Mesendoderm (in vitro differentiated cells): ENCODE measurements at regions not wholly inside any gene's neighbourhood (a gene's known extent, or its start where the extent isn't known, plus 50 kb on each side); places are given as distances from the start of the nearest gene placed in this dataset.
"Not testable (repeated sequence)": the region's sequence is repeated elsewhere in the genome, so short reads cannot be mapped to it uniquely, and the experiment has no call there.

Experiments used
- DNase-seq: peaks from one replicate; pipeline ENCODE4 v3.0.0; 2013
- H2AK5ac ChIP-seq: 2 replicates; pipeline ENCODE4 v1.6.1; 2013; ENCODE audit warnings: low read length, inconsistent platforms
- H2BK120ac ChIP-seq: 2 replicates; pipeline ENCODE4 v1.6.1; 2013; ENCODE audit warnings: low read depth, mild to moderate bottlenecking, low read length, moderate library complexity, mixed read lengths
- H2BK15ac ChIP-seq: replicated peaks from 2 replicates; pipeline ENCODE4 v1.6.1; 2013; ENCODE audit warnings: low read depth, mild to moderate bottlenecking, moderate library complexity
- H2BK5ac ChIP-seq: 2 replicates; pipeline ENCODE4 v1.6.1; 2013; ENCODE audit warnings: low read length, inconsistent platforms
- H3K18ac ChIP-seq: 2 replicates; pipeline ENCODE4 v1.6.1; 2013; ENCODE audit warnings: mild to moderate bottlenecking, low read length, mixed read lengths
- H3K23ac ChIP-seq: one replicate; pipeline ENCODE4 v1.6.1; 2013; ENCODE audit warnings: low read length
- H3K27ac ChIP-seq: 2 replicates; pipeline ENCODE4 v1.5.1; 2013; ENCODE audit warnings: low read depth, mild to moderate bottlenecking, inconsistent platforms, low read length, moderate library complexity
- H3K27me3 ChIP-seq: 2 replicates; pipeline ENCODE4 v1.6.1; 2013; ENCODE audit warnings: low read length, control low read depth, mild to moderate bottlenecking, inconsistent platforms; ENCODE audit not compliant: insufficient read depth, poor library complexity
- H3K36me3 ChIP-seq: 2 replicates; pipeline ENCODE4 v1.6.1; 2013; ENCODE audit warnings: low read length, inconsistent platforms; ENCODE audit not compliant: control insufficient read depth, insufficient read depth
- H3K4ac ChIP-seq: one replicate; pipeline ENCODE4 v1.6.1; 2013; ENCODE audit warnings: low read depth, mild to moderate bottlenecking, low read length, moderate library complexity
- H3K4me1 ChIP-seq: 2 replicates; pipeline ENCODE4 v1.6.1; 2013; ENCODE audit warnings: low read depth, low read length, inconsistent platforms; ENCODE audit not compliant: control insufficient read depth
- H3K4me2 ChIP-seq: 2 replicates; pipeline ENCODE4 v1.6.1; 2013; ENCODE audit warnings: low read length
- H3K4me3 ChIP-seq: 2 replicates; pipeline ENCODE4 v1.5.1; 2013; ENCODE audit warnings: mild to moderate bottlenecking, low read length
- H3K56ac ChIP-seq: one replicate; pipeline ENCODE4 v1.6.1; 2013; ENCODE audit warnings: low read length
- H3K79me1 ChIP-seq: 2 replicates; pipeline ENCODE4 v1.6.1; 2013; ENCODE audit warnings: low read length, inconsistent platforms
- H3K79me2 ChIP-seq: 2 replicates; pipeline ENCODE4 v1.6.1; 2013; ENCODE audit warnings: mild to moderate bottlenecking, low read length; ENCODE audit not compliant: control insufficient read depth, insufficient read depth
- H3K9ac ChIP-seq: 2 replicates; pipeline ENCODE4 v1.6.1; 2013; ENCODE audit warnings: low read length, inconsistent platforms
- H4K5ac ChIP-seq: one replicate; pipeline ENCODE4 v1.6.1; 2013; ENCODE audit warnings: low read length
- H4K8ac ChIP-seq: one replicate; pipeline ENCODE4 v1.6.1; 2013; ENCODE audit warnings: low read depth, mild to moderate bottlenecking, control low read depth, low read length, moderate library complexity
- WGBS: extraction: QIAGEN DNeasy Blood & Tissue Kit; methylation state at CpG from one replicate; pipeline ENCODE4 v1.1.7; 2013; ENCODE audit warnings: low lambda C conversion rate, missing lambda C conversion rate; ENCODE audit not compliant: insufficient coverage; ENCODE audit errors: extremely low coverage; 5-methylcytosine and 5-hydroxymethylcytosine counted together

GRCh38 chr11:23457641-23458040 is 597.4 kb upstream of the CCDC179 start:
- Histone ChIP-seq H3K4ac (no peak overlapping the region), H4K8ac (no peak overlapping the region), H3K4me3 (no peak overlapping the region), H2BK5ac (no peak overlapping the region), H3K36me3 (no peaks in the 10 kb centered on the region), H3K18ac (no peak overlapping the region), H2BK120ac (no peak overlapping the region), H3K79me2 (no peaks in the 10 kb centered on the region), H3K27ac (no peak overlapping the region), H3K79me1 (no peaks in the 10 kb centered on the region), H3K56ac (no peak overlapping the region), H4K5ac (no peak overlapping the region), H2BK15ac (no peak overlapping the region), H3K23ac (no peak overlapping the region), H3K4me2 (no peak overlapping the region), H3K4me1 (no peaks in the 10 kb centered on the region), H3K27me3 (no peaks in the 10 kb centered on the region), H2AK5ac (no peak overlapping the region), H3K9ac (no peak overlapping the region)
- WGBS: no CpG with 5 or more reads among the region's 2 CpGs
- DNase-seq: no peak

DNA sequence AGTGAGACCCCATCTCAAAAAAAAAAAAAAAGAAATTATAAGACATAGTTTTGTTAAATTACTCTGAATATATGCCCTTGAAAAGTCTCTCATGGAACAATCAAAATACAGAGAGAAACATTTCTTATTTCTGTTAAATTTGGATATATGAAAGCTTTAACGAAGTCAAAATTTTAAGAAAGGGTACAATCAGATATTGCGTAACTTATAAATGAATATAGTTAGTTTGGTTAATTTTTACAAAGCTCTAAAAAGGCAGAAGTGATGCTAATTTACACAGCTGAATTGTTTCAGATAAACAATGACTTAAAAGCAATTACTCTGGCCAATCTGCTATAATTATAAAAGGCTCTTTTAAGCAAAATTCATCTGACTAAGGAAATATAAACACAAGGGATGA is 611.6 kb upstream of the CCDC179 start:
- no peak overlapping the region for H3K27ac ChIP-seq
- no peak overlapping the region for H3K4me2 ChIP-seq
- H3K4ac ChIP-seq: no peak overlapping the region
- H4K5ac ChIP-seq: no peak overlapping the region
- H3K27me3 ChIP-seq: no peaks in the 10 kb centered on the region
- H4K8ac ChIP-seq: no peak overlapping the region
- H3K4me1 ChIP-seq: no peaks in the 10 kb centered on the region
- 100% methylated on average over 2 of the region's 2 CpGs for WGBS
- no peaks in the 10 kb centered on the region for H3K79me2 ChIP-seq
- no peak for DNase-seq
- no peak overlapping the region for H2AK5ac ChIP-seq
- H3K4me3 ChIP-seq: no peak overlapping the region
- H3K56ac ChIP-seq: no peak overlapping the region
- no peak overlapping the region for H3K23ac ChIP-seq
- H2BK5ac ChIP-seq: no peak overlapping the region
- no peak overlapping the region for H2BK15ac ChIP-seq
- no peak overlapping the region for H3K9ac ChIP-seq
- H2BK120ac ChIP-seq: no peak overlapping the region
- no peaks in the 10 kb centered on the region for H3K36me3 ChIP-seq
- no peaks in the 10 kb centered on the region for H3K79me1 ChIP-seq
- H3K18ac ChIP-seq: no peak overlapping the region

DNA sequence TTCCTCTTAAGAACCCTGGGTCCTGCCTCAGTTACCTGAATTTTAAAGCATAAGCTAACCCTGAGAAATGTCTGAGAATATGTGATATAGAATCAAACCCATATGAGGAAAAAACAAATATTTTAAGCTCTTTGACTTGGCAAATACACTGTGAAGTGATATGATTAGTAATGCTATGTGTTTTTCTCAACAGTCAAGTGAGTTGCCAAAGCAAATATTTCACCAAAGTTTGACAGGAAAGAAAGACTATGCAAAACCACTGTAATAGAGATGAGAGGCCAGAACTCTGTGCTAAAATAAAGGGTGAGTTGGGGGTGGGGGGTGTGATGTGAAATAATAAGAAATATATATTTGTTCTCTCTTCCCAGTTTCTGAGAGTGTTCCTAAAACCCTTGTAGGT is 613.5 kb upstream of the CCDC179 start:
- Histone ChIP-seq H3K36me3 (no peaks in the 10 kb centered on the region), H3K4ac (no peak overlapping the region), H3K79me1 (no peaks in the 10 kb centered on the region), H3K27ac (no peak overlapping the region), H2BK5ac (no peak overlapping the region), H4K8ac (no peak overlapping the region), H3K9ac (no peak overlapping the region), H3K56ac (no peak overlapping the region), H3K4me2 (no peak overlapping the region), H2BK15ac (no peak overlapping the region), H3K18ac (no peak overlapping the region), H3K4me1 (no peaks in the 10 kb centered on the region), H3K23ac (no peak overlapping the region), H4K5ac (no peak overlapping the region), H2AK5ac (no peak overlapping the region), H3K79me2 (no peaks in the 10 kb centered on the region), H2BK120ac (no peak overlapping the region), H3K4me3 (no peak overlapping the region), H3K27me3 (no peaks in the 10 kb centered on the region)
- no peak for DNase-seq

DNA sequence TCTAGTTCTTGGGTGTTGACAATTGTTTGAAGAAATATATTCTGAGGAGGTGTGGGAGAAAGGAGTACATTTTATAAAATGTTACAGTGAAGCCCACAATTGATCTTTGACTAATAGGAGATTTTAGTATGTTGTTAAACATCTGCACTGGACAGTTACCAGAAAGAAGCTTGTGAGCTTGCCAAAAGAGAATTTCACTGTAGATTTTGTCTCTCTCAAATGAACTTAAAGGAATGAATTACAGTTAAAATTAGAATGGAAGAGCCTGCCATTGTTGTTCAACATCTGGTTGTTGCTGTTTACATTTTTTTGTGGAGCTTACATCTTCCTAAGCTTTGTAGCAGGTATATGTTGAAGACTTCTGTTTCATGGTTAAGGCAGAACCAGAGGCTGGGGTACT is 620.5 kb upstream of the CCDC179 start:
- Histone ChIP-seq H4K5ac (no peak overlapping the region), H3K36me3 (no peaks in the 10 kb centered on the region), H3K27me3 (no peaks in the 10 kb centered on the region), H2BK120ac (no peak overlapping the region), H3K4me1 (no peaks in the 10 kb centered on the region), H3K27ac (no peak overlapping the region), H3K4me2 (no peak overlapping the region), H2BK15ac (no peak overlapping the region), H3K79me2 (no peaks in the 10 kb centered on the region), H3K18ac (no peak overlapping the region), H3K4me3 (no peak overlapping the region), H2BK5ac (no peak overlapping the region), H4K8ac (no peak overlapping the region), H3K23ac (no peak overlapping the region), H3K9ac (no peak overlapping the region), H3K4ac (no peak overlapping the region), H3K79me1 (no peaks in the 10 kb centered on the region), H3K56ac (no peak overlapping the region), H2AK5ac (no peak overlapping the region)
- DNase-seq: no peak

DNA sequence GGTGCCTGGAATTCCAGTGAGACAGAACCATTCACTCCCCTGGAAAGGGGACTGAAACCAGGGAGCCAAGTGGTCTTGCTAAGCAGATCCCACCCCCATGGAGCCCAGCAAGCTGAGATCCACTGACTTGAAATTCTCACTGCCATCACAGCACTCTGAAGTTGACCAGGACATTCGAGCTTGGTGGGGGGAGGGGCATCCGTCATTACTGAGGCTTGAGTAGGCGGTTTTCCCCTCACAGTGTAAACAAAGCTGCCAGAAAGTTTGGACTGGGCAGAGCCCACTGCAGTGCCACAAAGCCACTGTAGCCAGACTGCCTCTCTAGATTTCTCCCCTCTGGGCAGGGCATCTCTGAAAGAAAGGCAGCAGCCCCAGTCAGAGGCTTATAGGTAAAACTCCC is 623.9 kb upstream of the CCDC179 start:
- H3K9ac ChIP-seq, H2BK5ac ChIP-seq, H2AK5ac ChIP-seq, H3K56ac ChIP-seq, H3K4ac ChIP-seq, H2BK15ac ChIP-seq, H3K4me3 ChIP-seq, H3K79me1 ChIP-seq, H3K27me3 ChIP-seq, H3K4me1 ChIP-seq, H3K27ac ChIP-seq, H3K79me2 ChIP-seq, H4K8ac ChIP-seq, H3K23ac ChIP-seq, H3K18ac ChIP-seq, H3K36me3 ChIP-seq, H2BK120ac ChIP-seq, H4K5ac ChIP-seq, H3K4me2 ChIP-seq: not testable (repeated sequence)
- peak; percentile 23 for DNase-seq
- no CpG with 5 or more reads among the region's 3 CpGs for WGBS

- no CpG with 5 or more reads among the region's 3 CpGs for WGBS
- not testable (repeated sequence) for H3K27me3 ChIP-seq, H2BK5ac ChIP-seq, H3K4me2 ChIP-seq, H3K27ac ChIP-seq, H2AK5ac ChIP-seq, H4K8ac ChIP-seq, H3K36me3 ChIP-seq, H3K79me2 ChIP-seq, H4K5ac ChIP-seq, H3K4me3 ChIP-seq, DNase-seq, H3K18ac ChIP-seq, H3K4ac ChIP-seq, H3K4me1 ChIP-seq, H3K79me1 ChIP-seq, H2BK15ac ChIP-seq, H3K9ac ChIP-seq, H2BK120ac ChIP-seq, H3K23ac ChIP-seq, H3K56ac ChIP-seq
These were observed 624.3 kb upstream of the CCDC179 start for GRCh38 chr11:23484618-23485017.
